Activated T-helper 9 cell treated with anti-CD3 and anti-CD28 coated beads, Interleukin-2, amount 50 U/mL, for 16 hours (primary cell): ENCODE measurements at regions not wholly inside any gene's neighbourhood (a gene's known extent, or its start where the extent isn't known, plus 50 kb on each side); places are given as distances from the start of the nearest gene placed in this dataset.
"Not testable (repeated sequence)": the region's sequence is repeated elsewhere in the genome, so short reads cannot be mapped to it uniquely, and the experiment has no call there.

Source experiments
- DNase-seq: peaks from one replicate; pipeline ENCODE4 v3.0.0-alpha.2; 2020; ENCODE audit warnings: low read depth

- no peak for DNase-seq
Observed at GRCh38 chr6:14883921-14884320, 361.9 kb upstream of the JARID2 start.

GRCh38 chr6:14885498-14885897 lies 360.4 kb upstream of the JARID2 start:
- DNase-seq = no peak

GRCh38 chr6:14887181-14887580 lies 358.7 kb upstream of the JARID2 start:
- no peak for DNase-seq

GRCh38 chr6:14887986-14888574 lies 357.8 kb upstream of the JARID2 start:
- no peak for DNase-seq

GRCh38 chr6:14888575-14889000 lies 357.3 kb upstream of the JARID2 start:
- no peak for DNase-seq

- DNase-seq = no peak
Observed at GRCh38 chr6:14889188-14889587, 356.7 kb upstream of the JARID2 start.

- DNase-seq = no peak
Observed at GRCh38 chr6:14889611-14890593, 356.0 kb upstream of the JARID2 start.

- not testable (repeated sequence) for DNase-seq
Observed at GRCh38 chr6:14891820-14892375, 354.0 kb upstream of the JARID2 start.

GRCh38 chr6:14894105-14894504 lies 351.8 kb upstream of the JARID2 start:
- DNase-seq = no peak

- DNase-seq = no peak
Observed at GRCh38 chr6:14896475-14896874, 349.4 kb upstream of the JARID2 start.

- no peak for DNase-seq
Observed at GRCh38 chr6:14897831-14898230, 348.0 kb upstream of the JARID2 start.

GRCh38 chr6:14899441-14899840 lies 346.4 kb upstream of the JARID2 start:
- not testable (repeated sequence) for DNase-seq

GRCh38 chr6:14900919-14901318 lies 344.9 kb upstream of the JARID2 start:
- DNase-seq = no peak

GRCh38 chr6:14903176-14904038 lies 342.5 kb upstream of the JARID2 start:
- DNase-seq = no peak

GRCh38 chr6:14905201-14905600 lies 340.7 kb upstream of the JARID2 start:
- DNase-seq = no peak

- no peak for DNase-seq
Observed at GRCh38 chr6:14906621-14907020, 339.2 kb upstream of the JARID2 start.

- no peak for DNase-seq
Observed at GRCh38 chr6:14910692-14911547, 334.9 kb upstream of the JARID2 start.

GRCh38 chr6:14912226-14912625 lies 333.6 kb upstream of the JARID2 start:
- no peak for DNase-seq

- no peak for DNase-seq
Observed at GRCh38 chr6:14912706-14913105, 333.2 kb upstream of the JARID2 start.

- no peak for DNase-seq
Observed at GRCh38 chr6:14913931-14914330, 331.9 kb upstream of the JARID2 start.
